D721Med (cell line): ENCODE measurements at regions not wholly inside any gene's neighbourhood (a gene's known extent, or its start where the extent isn't known, plus 50 kb on each side); places are given as distances from the start of the nearest gene placed in this dataset.
"Not testable (repeated sequence)": the region's sequence is repeated elsewhere in the genome, so short reads cannot be mapped to it uniquely, and the experiment has no call there.

Source experiments
- DNase-seq: peaks from one replicate; pipeline ENCODE4 v3.0.0; 2011; ENCODE audit warnings: low spot score; ENCODE audit not compliant: insufficient read length
- FAIRE-seq: peaks from 2 replicates; lab custom pipeline; 2011; peaks lifted over from hg19 to GRCh38; lab: Jason Lieb, UNC
- TF ChIP-seq, protein P1 (sequence below): IDR thresholded peaks from 2 replicates; pipeline ENCODE4 v1.5.1; 2012; ENCODE audit warnings: mild to moderate bottlenecking, control low read depth; ENCODE audit not compliant: insufficient read depth; ENCODE audit errors: missing control alignments

DNA sequence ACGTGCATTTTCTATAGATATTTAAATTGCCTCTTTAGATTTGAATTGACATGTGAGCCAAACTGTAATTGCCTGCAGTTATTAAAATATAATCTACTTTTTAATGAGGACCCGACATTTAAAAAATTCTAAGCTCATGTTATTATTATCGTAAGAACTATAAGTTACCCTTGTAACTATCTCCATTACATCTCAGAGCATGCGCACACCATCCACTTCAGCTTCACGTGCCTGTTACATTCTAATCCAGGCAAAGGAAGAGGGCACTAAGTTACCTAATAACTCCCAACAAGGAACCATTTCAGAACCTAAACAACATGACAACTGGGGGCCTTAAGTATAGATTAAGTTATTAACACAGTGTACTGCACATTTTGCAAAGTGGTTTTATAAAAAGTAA, 509.0 kb upstream of the DPP6 start:
- DNase-seq (no peak), FAIRE-seq (no peak)
- TF ChIP-seq, protein P1, sequence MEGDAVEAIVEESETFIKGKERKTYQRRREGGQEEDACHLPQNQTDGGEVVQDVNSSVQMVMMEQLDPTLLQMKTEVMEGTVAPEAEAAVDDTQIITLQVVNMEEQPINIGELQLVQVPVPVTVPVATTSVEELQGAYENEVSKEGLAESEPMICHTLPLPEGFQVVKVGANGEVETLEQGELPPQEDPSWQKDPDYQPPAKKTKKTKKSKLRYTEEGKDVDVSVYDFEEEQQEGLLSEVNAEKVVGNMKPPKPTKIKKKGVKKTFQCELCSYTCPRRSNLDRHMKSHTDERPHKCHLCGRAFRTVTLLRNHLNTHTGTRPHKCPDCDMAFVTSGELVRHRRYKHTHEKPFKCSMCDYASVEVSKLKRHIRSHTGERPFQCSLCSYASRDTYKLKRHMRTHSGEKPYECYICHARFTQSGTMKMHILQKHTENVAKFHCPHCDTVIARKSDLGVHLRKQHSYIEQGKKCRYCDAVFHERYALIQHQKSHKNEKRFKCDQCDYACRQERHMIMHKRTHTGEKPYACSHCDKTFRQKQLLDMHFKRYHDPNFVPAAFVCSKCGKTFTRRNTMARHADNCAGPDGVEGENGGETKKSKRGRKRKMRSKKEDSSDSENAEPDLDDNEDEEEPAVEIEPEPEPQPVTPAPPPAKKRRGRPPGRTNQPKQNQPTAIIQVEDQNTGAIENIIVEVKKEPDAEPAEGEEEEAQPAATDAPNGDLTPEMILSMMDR = no peak

DNA sequence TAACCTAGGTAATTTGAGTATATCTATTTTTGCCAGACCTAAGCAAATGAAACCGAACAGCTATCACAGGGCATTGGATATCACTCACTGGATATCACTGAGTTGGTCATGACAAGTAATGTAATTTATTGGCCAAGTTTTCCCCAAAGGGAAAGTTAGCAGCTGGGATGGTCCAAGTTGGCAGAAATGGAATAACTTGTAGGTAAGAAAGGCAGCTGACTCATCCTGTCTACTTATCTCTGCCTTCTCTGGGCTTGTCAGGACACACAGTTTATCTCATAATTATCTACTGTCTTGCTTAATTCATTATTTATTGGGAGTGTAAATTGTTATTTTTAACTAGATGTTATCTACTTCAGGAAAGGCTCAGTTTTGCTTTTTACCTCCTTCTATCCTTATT, 502.0 kb upstream of the DPP6 start:
- FAIRE-seq = no peak

DNA sequence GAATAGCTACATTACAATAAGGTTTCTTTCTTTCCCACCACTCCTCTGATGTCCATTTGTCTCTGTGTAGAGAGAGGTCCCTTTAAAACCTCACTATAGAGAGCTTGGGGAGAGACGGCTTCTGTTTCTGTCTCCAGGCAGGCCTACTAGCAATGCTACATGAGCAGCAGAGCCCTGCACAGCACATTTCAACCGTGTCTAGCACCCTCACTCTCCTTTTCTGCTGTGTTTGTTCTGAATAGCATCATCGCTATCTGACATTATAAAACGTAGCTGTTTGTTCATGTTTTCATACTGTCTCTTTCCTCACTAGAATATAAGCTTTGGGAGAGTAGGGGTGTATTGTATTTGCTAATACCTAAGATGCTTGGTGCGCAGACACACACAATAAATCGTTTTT, 487.8 kb upstream of the DPP6 start:
- DNase-seq (no peak), FAIRE-seq (no peak)
- TF ChIP-seq, protein P1 = no peak

More for the DNA sequence above, 502.0 kb upstream of the DPP6 start:
- TF ChIP-seq, protein P1 = no peak
- DNase-seq = no peak

DNA sequence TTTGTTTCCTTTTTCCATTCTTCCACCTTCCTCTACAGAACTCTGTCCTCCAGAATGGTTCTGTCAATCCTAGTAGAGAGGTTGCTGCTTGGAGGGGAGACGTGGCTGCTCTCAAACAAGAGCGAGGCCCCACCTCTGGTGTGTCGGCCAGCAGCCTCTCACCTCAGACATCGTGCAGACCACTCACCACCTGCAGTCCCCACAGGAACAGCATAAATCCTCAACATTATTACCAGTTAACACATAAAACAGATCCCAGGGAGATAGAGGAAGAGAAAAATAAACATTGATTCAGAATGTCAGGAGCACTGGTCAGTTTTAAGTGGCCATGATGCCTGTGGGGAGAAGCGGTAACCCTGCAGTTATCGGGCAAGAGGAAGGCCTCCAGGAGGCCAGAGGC, 485.9 kb upstream of the DPP6 start:
- DNase-seq (no peak), FAIRE-seq (no peak)
- TF ChIP-seq, protein P1 = no peak

DNA sequence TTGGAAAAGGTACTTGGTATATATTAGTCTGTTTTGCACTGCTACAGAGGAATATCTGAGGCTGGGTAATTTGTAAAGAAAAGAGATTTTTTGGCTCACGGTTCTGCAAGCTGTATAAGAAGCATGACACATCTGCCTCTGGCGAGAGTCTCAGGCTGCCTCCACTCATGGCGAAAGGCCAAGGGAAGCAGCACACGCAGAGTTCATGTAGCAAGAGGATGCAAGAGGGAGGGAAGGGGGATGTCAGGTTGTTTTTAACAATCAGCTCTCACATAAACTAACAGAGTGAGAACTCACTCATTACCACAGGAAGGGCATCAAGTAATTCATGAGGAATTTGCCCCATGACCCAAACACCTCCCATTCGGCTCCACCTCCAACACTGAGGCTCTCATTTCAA, 484.8 kb upstream of the DPP6 start:
- TF ChIP-seq, protein P1 = no peak
- FAIRE-seq (no peak), DNase-seq (no peak)

DNA sequence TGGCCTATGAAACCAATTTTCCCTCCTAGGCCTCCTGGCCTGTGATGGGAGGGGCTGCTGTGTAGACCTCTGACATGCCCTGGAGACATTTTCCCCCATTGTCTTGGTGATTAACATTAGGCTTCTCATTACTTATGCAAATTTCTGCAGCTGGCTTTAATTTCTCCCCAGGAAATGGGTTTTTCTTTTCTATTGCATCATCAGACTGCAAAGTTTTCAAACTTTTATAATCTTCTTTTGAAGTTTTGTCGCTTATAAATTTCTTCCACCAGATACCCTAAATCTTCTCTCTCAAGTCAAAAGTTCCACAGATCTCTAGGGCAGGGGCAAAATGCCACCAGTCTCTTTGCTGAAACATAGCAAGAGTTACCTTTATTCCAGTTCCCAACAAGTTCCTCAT, 482.7 kb upstream of the DPP6 start:
- FAIRE-seq, DNase-seq: not testable (repeated sequence)

DNA sequence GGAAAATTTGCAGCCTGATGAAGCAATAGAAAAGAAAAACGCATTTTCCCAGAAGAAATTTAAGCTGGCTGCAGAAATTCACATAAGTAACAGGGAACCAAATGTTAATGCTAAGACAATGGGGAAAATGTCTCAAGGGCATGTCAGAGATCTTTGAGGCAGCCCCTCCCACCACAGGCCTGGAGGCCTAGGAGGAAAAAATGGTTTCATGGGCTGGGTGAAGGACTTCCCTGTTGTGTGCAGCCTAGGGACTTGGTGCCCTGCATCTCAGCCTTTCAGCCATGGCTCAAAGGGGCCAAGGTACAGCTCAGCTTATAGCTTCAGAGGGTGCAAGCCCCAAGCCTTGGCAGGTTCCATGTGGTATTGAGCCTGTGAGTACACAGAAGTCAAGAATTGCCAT, 476.1 kb upstream of the DPP6 start:
- DNase-seq = no peak
- FAIRE-seq = no peak
- TF ChIP-seq, protein P1 = no peak

DNA sequence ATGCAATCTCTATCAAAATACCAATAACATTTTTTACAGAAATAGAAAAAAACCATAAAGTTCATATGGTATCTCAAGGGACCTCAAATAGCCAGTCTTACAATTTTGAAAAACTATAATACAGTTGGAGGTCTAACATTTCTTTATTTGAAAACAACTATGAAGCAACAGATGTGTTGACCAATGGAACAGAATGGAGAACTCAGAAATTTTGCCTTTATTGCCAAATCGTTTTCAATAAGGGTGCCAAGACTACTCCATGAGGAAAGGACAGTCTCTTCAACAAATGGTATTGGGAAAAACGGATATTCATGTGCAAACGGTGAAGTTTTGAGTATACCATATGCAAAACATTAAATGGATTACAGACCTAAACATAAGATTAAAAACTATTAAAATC, 470.8 kb upstream of the DPP6 start:
- no peak for DNase-seq
- FAIRE-seq = no peak
- TF ChIP-seq, protein P1 = no peak
